ENCODE measurements at regions not wholly inside any gene's neighbourhood (a gene's known extent, or its start where the extent isn't known, plus 50 kb on each side); places are given as distances from the start of the nearest gene placed in this dataset.
A peak's percentile ranks its signal among the peaks of the same experiment; 100 is the strongest.

GRCh38 chr9:109830545-109830944 lies 50.5 kb downstream of the PALM2AKAP2 start:
- no peak for DNase-seq

GRCh38 chr9:109831998-109832658 lies 52.1 kb downstream of the PALM2AKAP2 start:
- DNase-seq = no peak

DNA sequence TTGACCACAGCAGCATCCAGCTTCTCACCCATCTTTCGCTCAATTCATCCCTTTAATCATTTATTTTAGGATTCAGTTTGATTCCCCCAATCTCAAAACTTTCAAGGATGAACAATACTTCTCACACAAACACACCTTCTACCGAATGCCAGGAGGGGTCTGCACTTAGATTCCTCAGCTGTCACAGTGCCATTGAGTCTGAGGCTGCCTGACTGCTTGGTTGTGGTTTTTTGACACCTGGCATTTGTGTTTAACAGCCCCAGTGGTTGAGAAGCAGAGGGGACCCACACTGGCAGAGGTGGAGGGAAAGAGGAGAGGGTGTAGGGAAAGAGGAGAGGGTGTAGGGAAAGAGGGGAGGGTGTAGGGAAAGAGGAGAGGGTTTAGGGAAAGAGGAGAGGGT lies 54.9 kb downstream of the PALM2AKAP2 start:
- no peak for DNase-seq

DNA sequence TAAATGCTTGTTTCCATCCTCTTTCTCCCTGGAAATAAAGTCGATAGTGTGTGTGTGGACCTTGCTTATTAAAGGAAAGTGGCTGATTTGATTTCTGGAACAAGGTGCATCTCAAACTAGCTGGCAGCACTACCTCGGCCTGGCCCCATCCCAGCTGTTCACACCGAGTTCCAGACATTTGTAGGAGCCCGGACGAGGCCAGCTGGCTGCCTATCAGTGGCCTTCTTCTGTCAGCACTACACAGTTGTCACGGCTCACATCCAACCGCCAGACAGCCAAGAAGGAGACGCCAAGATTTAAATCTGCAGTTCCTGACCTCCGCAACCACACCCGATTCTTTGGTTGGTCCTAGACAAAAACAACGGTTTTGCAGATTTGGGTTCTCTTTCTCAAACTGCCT lies 63.6 kb downstream of the PALM2AKAP2 start:
- DNase-seq = no peak

- DNase-seq = no peak
These were observed 65.2 kb downstream of the PALM2AKAP2 start for GRCh38 chr9:109845226-109845625.

GRCh38 chr9:109846776-109847175 lies 66.8 kb downstream of the PALM2AKAP2 start:
- DNase-seq = no peak

DNA sequence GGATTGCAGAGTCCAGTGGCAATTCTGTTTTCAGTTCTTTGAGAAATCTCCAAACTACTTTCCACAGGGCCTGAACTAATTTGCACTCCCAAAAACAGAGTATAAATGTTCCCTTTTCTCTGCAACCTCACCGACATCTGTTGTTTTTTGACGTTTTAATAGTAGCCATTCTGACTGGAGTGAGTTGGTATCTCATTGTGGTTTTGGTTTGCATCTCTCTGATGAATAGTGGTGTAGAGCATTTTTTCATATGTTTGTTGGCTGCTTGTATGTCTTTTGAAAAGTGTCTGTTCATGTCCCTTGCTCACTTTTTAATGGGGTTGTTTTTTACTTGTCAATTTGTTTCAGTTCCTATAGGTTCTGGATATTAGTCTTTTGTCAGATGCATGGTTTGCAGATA lies 72.6 kb downstream of the PALM2AKAP2 start:
- no peak for DNase-seq

DNA sequence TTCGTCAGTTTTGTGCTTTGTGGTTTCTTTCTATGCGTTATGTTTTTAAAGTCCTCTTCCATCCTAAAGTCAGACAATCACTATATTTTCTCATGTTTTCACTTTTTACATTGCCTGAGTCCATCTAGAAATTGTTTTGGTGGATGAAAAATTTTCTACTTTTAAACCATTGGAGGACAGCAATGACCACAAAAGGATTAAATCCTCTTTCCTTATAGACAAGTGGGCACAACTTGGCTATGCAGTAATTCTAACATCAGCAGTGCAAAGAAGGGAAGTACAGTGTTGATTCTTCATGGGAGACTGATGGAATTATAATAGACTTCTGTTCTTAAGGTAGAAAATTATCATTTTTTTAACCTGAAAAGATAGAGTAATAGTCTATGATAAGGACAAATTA lies 75.5 kb downstream of the PALM2AKAP2 start:
- DNase-seq = no peak

- no peak for DNase-seq
These were observed 76.8 kb downstream of the PALM2AKAP2 start for GRCh38 chr9:109856785-109857184.

DNA sequence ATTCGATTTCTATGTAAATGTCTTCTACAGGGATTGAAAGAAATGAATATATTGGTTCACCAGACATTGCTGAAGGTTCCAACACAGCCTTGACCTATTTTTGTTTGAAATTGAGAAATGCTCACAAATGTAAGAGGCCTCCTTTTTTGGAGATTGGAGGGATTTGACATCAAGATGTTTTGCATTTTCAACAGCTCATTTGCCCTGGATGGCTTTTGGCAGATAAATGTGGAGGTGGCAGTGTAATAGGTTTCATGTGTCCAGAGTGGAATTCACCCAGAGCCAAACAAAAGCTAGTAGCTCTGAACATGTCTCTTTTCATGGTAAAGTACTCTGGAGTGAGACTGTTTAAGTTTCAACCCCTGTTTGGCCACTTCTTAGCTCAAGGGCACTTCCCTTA lies 77.3 kb downstream of the PALM2AKAP2 start:
- no peak for DNase-seq

GRCh38 chr9:109859447-109859846 lies 79.4 kb downstream of the PALM2AKAP2 start:
- DNase-seq = no peak

DNA sequence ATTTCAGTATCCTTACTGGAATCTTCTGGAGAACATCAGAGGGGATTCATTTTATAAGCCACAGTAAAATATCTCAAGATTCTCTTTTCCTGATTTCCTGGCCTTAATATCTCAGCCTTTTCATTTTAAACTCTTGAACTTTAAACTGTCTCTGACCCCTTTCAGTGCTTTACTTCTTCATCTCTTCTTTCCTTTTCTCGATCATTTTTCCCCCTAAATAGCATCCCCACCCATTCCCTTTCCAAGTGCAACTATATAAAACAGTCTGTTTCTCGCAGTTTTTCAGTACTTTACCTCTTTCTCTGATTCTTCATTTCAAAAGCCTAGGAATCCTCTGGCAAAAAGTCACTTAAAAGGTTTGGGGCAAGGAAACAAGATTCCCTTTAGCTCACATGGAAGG lies 80.5 kb downstream of the PALM2AKAP2 start:
- DNase-seq = no peak

- no peak for DNase-seq
These were observed 81.5 kb downstream of the PALM2AKAP2 start for GRCh38 chr9:109861499-109861898.

DNA sequence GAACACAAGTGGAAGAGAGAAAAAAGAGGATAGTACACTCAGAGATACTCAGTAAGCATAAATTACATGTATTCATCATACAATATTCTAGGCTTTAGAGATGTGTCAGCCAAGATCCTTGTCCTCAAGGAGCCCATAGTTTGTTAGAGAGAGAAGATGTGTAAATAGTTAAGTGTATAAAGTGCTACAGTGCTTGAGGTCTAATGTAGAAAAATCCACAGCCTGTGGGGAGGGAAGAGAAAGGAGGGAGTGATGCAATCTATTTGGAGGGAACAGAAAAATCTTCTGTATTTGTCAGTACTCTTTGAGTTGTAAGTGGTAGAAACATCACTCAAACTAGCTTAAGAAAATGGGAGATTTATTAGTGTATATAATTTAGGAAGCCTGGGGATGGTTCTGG lies 81.9 kb downstream of the PALM2AKAP2 start:
- no peak for DNase-seq

GRCh38 chr9:109862452-109862851 lies 82.5 kb downstream of the PALM2AKAP2 start:
- DNase-seq = no peak

- no peak for DNase-seq
These were observed 84.0 kb downstream of the PALM2AKAP2 start for GRCh38 chr9:109863961-109864360.

DNA sequence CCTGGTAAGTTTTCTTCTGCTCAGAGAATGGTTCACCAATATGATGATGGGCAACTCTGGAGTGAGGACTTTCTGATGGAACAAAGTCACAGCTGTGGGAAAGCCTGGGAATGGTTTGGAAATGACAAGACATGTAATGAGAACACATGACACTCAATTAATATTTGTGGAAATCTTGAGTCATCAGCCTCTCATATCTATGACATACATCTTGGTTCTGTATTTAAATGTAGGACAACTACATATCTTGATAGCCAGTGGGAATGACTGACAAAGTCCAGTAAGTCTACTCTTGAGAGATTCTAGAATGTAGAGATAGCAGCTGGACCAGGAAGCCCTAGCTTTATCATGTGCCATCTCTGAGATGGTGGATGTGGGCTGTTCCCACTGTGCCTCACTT lies 85.5 kb downstream of the PALM2AKAP2 start:
- no peak for DNase-seq

- DNase-seq = no peak
These were observed 88.2 kb downstream of the PALM2AKAP2 start for GRCh38 chr9:109868207-109868606.

DNA sequence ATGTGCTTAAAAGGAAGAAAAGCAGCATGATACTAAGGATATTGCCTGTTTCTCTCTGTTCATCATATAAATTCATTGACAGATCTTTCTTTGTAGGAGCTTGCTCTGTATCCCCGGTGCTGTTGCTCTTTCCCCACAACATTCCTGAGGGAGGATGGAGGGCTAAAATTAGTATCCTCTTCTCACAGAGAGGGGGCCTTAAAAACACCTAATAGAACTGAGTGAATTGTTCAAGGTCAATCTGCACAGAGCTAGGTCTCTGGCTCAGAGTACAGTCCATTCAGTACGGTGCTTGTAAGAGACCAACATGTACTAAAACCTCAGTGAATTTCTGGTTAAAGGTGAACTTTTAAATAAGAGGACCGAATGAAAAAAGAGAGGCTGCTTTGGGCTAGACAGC lies 88.7 kb downstream of the PALM2AKAP2 start:
- no peak for DNase-seq

- DNase-seq = no peak
These were observed 90.4 kb downstream of the PALM2AKAP2 start for GRCh38 chr9:109870365-109870764.

- no peak for DNase-seq
These were observed 92.9 kb downstream of the PALM2AKAP2 start for GRCh38 chr9:109872901-109873300.

DNA sequence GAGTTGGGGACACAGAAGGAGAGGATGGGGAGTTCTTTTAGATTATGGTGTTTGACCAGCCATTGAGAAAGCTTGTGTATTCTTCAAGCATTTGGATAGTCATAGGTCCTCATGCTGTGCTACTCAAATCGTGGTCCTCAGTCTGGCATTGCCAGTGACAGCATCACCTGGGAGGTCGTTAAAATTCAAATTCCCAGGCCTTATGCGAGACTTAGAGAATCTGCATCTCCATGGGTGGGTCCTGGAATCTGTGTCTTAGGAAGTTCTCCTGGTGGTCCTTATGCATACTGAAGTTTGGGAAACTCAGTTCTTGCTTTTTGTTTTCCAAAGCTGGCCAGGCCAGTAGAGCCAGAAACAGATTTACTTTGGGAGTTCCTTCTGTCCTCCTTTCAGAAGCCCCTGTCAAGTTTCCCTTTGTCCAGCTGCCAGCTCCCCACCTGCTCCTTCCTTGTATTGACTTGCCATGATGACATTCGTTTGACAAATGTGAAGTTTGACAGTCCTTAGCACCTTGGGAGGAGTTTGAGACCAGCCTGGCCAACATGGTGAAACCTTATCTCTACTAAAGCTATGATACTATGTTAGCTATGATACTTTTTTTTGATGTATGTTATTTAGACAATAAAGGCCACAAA lies 95.6 kb downstream of the PALM2AKAP2 start:
- no peak for DNase-seq

- DNase-seq = peak; percentile 26
These were observed 100.5 kb downstream of the PALM2AKAP2 start for GRCh38 chr9:109880276-109881169.

DNA sequence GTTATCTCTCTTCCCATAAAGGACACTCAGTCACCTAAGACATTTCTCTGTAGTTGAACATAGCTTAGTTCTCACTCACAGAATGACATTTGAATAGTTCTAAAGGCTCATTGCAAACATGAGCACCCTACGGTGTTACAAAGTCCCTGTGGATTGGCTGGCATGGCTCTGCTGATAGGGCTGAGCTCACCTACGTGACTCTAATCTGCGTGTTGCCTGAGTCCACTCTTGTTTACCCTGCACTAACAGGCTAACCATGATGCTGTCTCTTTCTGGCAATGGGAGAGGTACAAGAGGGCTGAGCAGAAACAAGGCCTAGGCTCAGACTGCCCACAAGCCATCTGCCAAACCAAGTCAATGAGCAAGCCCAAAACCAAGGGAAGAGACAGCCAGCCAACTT lies 103.6 kb downstream of the PALM2AKAP2 start:
- DNase-seq = no peak
